B cell (primary cell): ENCODE measurements at regions not wholly inside any gene's neighbourhood (a gene's known extent, or its start where the extent isn't known, plus 50 kb on each side); places are given as distances from the start of the nearest gene placed in this dataset.

Experiments
- ATAC-seq: fragments of 200-7000 bp; cut with Tn5 transposase; one replicate; pipeline ENCODE4 v1.10.0; 2021; ENCODE audit warnings: low read depth, mild to moderate bottlenecking, moderate number of reproducible peaks, moderate library complexity
- CTCF ChIA-PET: fragments of 350-600 bp; sonication (Branson Sonifier 250); formaldehyde crosslinking; loops from one replicate; lab custom pipeline; 2021; ENCODE audit warnings: antibody characterized with exemption, inconsistent platforms; lab: Charles Lee
- POLR2A ChIA-PET: fragments of 350-600 bp; sonication (Branson Sonifier 250); formaldehyde crosslinking; loops from one replicate; lab custom pipeline; 2021; ENCODE audit warnings: antibody characterized with exemption; lab: Charles Lee
- DNase-seq: peaks from one replicate; pipeline ENCODE4 v3.0.0; 2013
- H2AFZ ChIP-seq: 2 replicates; pipeline ENCODE4 v1.6.1; 2012; ENCODE audit warnings: mild to moderate bottlenecking, low read depth, low read length; ENCODE audit not compliant: insufficient read depth, poor library complexity, severe bottlenecking
- H3K27ac ChIP-seq, 2 donors: 1 replicate in 1 of 2; 2 replicates in 1 of 2; pipeline ENCODE4 v1.5.1; 2012 to 2013; ENCODE audit warnings: low read length in 2 of 2, mild to moderate bottlenecking in 2 of 2, moderate library complexity in 1 of 2
- H3K27me3 ChIP-seq, 4 experiments: fragments of 200-600 bp in 1 of 4; sonication (generic) in 1 of 4; replicated peaks in 1 of 4; 1 replicate in 2 of 4; 2 replicates in 2 of 4; pipeline versions ENCODE4 v1.6.1 to v1.7.0; 2013 to 2016; ENCODE audit warnings: low read length in 3 of 4, mild to moderate bottlenecking in 2 of 4, mixed read lengths in 1 of 4, moderate library complexity in 1 of 4; ENCODE audit not compliant: insufficient read depth in 4 of 4, control insufficient read depth in 3 of 4; ENCODE audit errors: control extremely low read depth in 1 of 4
- H3K36me3 ChIP-seq, 2 experiments: replicated peaks in 1 of 2; 1 replicate in 1 of 2; 2 replicates in 1 of 2; pipeline versions ENCODE4 v1.6.1 to v1.7.1; 2013; ENCODE audit warnings: low read length in 1 of 2; ENCODE audit not compliant: insufficient read depth in 2 of 2, control insufficient read depth in 1 of 2; ENCODE audit errors: control extremely low read depth in 1 of 2, extremely low read depth in 1 of 2
- H3K4me1 ChIP-seq, 2 donors: fragments of 200-600 bp in 1 of 2; sonication (generic) in 1 of 2; 1 replicate in 1 of 2; 2 replicates in 1 of 2; pipeline versions ENCODE4 v1.5.1 to v1.6.1; 2013 to 2017; ENCODE audit warnings: low read length in 2 of 2; ENCODE audit not compliant: control insufficient read depth in 2 of 2, insufficient read depth in 2 of 2
- H3K4me2 ChIP-seq: replicated peaks from 2 replicates; pipeline ENCODE3; 2012; ENCODE audit warnings: mild to moderate bottlenecking, low read depth, low read length; ENCODE audit not compliant: poor library complexity, severe bottlenecking
- H3K4me3 ChIP-seq, 5 experiments: fragments of 200-600 bp in 1 of 5; sonication (generic) in 1 of 5; 1 replicate in 3 of 5; 2 replicates in 2 of 5; pipeline versions ENCODE4 v1.5.1 to v1.7.0; 2011 to 2016; ENCODE audit warnings: low read length in 4 of 5, mild to moderate bottlenecking in 4 of 5, low read depth in 2 of 5, control low read depth in 1 of 5, moderate library complexity in 1 of 5; ENCODE audit not compliant: insufficient read depth in 1 of 5; ENCODE audit errors: control extremely low read depth in 1 of 5, extremely low read depth in 1 of 5
- H3K79me2 ChIP-seq: fragments of 200-600 bp; sonication (generic); one replicate; pipeline ENCODE4 v1.6.0; 2016; ENCODE audit warnings: low read length; ENCODE audit not compliant: control insufficient read depth, insufficient read depth
- H3K9ac ChIP-seq: fragments of 200-600 bp; sonication (generic); 2 replicates; pipeline ENCODE4 v1.6.1; 2017; ENCODE audit warnings: mild to moderate bottlenecking, low read length, moderate library complexity
- H3K9me3 ChIP-seq, 3 donors: one replicate each; pipeline versions ENCODE4 v1.6.1 to v1.7.1; 2013; ENCODE audit warnings: low read length in 2 of 3; ENCODE audit not compliant: control insufficient read depth in 2 of 3, insufficient read depth in 1 of 3; ENCODE audit errors: control extremely low read depth in 1 of 3
- H4K20me1 ChIP-seq: 2 replicates; pipeline ENCODE4 v1.6.0; 2012; ENCODE audit warnings: mild to moderate bottlenecking, low read length; ENCODE audit not compliant: insufficient read depth, control insufficient read depth, poor library complexity, severe bottlenecking
- H3K27ac Mint-ChIP-seq: one replicate; pipeline ENCODE4 v1.8.0; 2021; ENCODE audit warnings: mixed read lengths
- H3K27me3 Mint-ChIP-seq: one replicate; pipeline ENCODE4 v1.8.0; 2021; ENCODE audit warnings: mixed read lengths
- H3K4me1 Mint-ChIP-seq: one replicate; pipeline ENCODE4 v1.8.0; 2021; ENCODE audit warnings: mixed read lengths
- H3K4me3 Mint-ChIP-seq: one replicate; pipeline ENCODE4 v1.8.0; 2021; ENCODE audit warnings: mixed read lengths
- H3K9me3 Mint-ChIP-seq: one replicate; pipeline ENCODE4 v1.8.0; 2022; ENCODE audit warnings: mixed read lengths; ENCODE audit not compliant: insufficient read depth
- CTCF ChIP-seq: fragments of 200-600 bp; IDR thresholded peaks from one replicate; pipeline ENCODE4 v1.8.0; 2022; ENCODE audit warnings: antibody characterized with exemption, mild to moderate bottlenecking
- EZH2 ChIP-seq: IDR thresholded peaks from 2 replicates; pipeline ENCODE4 v1.6.1; 2012; ENCODE audit warnings: borderline replicate concordance, low read depth, mild to moderate bottlenecking, moderate library complexity, low read length; ENCODE audit not compliant: insufficient read depth, poor library complexity, severe bottlenecking
- WGBS: methylation state at CpG from one replicate; pipeline ENCODE4 v1.1.5; 2013; ENCODE audit warnings: missing lambda C conversion rate; ENCODE audit not compliant: insufficient coverage; 5-methylcytosine and 5-hydroxymethylcytosine counted together
- intact Hi-C: fragments of 100-400 bp; cut with micrococcal nuclease; formaldehyde crosslinking; loops from one replicate; pipeline ENCODE4 v1.10.0; 2022

GRCh38 chr9:129318121-129319075, 140.3 kb upstream of the IER5L start:
- H3K27me3 ChIP-seq: peaks cover 0 to 30% (median 7%) of the 10 kb centered on the region in 4 experiments
- H4K20me1 ChIP-seq: no peaks in the 10 kb centered on the region
- WGBS: 94% methylated on average over 12 of the region's 16 CpGs
- H3K4me3 ChIP-seq: no peak overlapping the region
- peaks cover 7% of the 10 kb centered on the region for H3K4me1 Mint-ChIP-seq
- no peak for ATAC-seq
- ChIA-PET CTCF (interaction anchor here (0.6 to 2.2 kb wide), 2 partner anchors 9 to 290 kb away, joined by 4 to 7 read pairs; no protein-coding TSS in a partner anchor), POLR2A (no interaction called here)
- no peak for TF ChIP-seq EZH2
- TF ChIP-seq CTCF: no peak
- no peak for DNase-seq
- H3K4me2 ChIP-seq: no peak overlapping the region
- no peaks in the 10 kb centered on the region for H3K79me2 ChIP-seq
- H3K27ac Mint-ChIP-seq: no peak overlapping the region
- no peak overlapping the region for H3K4me3 Mint-ChIP-seq
- H3K4me1 ChIP-seq: peaks cover 10 to 16% of the 10 kb centered on the region in 2 donors
- no peak overlapping the region for H3K9ac ChIP-seq
- H3K27ac ChIP-seq: no peak overlapping the region
- no peaks in the 10 kb centered on the region for H3K36me3 ChIP-seq
- H3K9me3 Mint-ChIP-seq: no peaks in the 10 kb centered on the region
- intact Hi-C loops: no loop called here
- peaks cover 22% of the 10 kb centered on the region for H3K27me3 Mint-ChIP-seq
- no peaks in the 10 kb centered on the region for H3K9me3 ChIP-seq
- no peak overlapping the region for H2AFZ ChIP-seq
